ENCODE measurements at regions not wholly inside any gene's neighbourhood (a gene's known extent, or its start where the extent isn't known, plus 50 kb on each side); places are given as distances from the start of the nearest gene placed in this dataset.
"Not testable (repeated sequence)": the region's sequence is repeated elsewhere in the genome, so short reads cannot be mapped to it uniquely, and the experiment has no call there.

DNA sequence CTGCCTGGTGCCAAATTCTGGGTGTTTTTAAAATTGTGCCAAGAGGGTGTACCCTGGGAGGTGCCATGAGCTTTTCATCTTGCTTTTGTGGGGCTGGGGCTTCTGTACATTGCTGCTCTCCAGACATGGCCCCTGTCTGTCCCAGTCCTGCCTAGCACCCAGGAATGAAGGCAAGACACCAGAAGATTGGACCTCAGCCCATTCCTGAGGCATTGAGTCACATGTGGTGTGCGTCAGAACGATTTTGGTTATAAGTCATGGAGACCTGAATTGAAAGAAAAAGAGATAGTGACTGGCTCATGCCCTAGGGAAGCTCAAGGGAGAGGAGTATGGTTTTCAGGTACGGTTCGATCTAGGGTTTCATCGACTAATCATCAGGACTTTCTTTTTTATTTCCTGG, 493.2 kb downstream of the TYW1 start:
- DNase-seq (ENCODE audit: low spot score) = no peak
- peaks cover 0 to under 1% of the 10 kb centered on the region in 2 donors for H3K4me1 ChIP-seq (ENCODE audit: control insufficient read depth in 1 of 2, low read depth in 2 of 2)
- no peak for ATAC-seq (ENCODE audit: insufficient number of reproducible peaks, low FRiP score, low read depth)
- H3K36me3 ChIP-seq = no peaks in the 10 kb centered on the region
- H3K4me3 ChIP-seq = no peak overlapping the region
- no peaks in the 10 kb centered on the region for H3K27me3 ChIP-seq (replicated peaks; ENCODE audit: insufficient read depth)
- no peak overlapping the region for H3K27ac ChIP-seq
- no peaks in the 10 kb centered on the region for H3K9me3 ChIP-seq
- no peak for TF ChIP-seq CTCF (IDR thresholded peaks at IDR 0.05)

DNA sequence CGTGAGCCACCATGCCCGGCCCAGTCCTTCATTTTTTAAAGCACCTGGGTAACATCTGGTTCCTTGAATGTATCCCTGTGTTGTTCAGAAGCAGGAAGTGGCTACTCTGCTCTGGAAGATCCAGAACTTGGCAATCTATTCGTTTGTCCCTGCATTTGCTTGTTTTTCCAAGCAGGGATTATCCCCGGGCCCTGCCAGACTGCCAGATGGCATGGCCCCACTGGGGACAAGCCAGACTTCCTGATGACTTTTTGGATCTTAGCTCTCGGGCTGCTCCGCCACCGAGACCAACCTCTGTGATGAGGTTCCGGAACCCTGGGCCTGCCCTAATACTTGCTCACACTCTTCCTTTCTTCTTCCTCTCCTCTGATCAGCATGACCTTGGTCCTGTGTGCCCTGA, 496.7 kb downstream of the TYW1 start:
- Histone ChIP-seq H3K27ac (no peak overlapping the region), H3K36me3 (no peaks in the 10 kb centered on the region), H3K9me3 (no peaks in the 10 kb centered on the region), H3K27me3 (replicated peaks; ENCODE audit: insufficient read depth) (no peaks in the 10 kb centered on the region), H3K4me3 (no peak overlapping the region), H3K4me1 (ENCODE audit: control insufficient read depth in 1 of 2, low read depth in 2 of 2) (peaks cover 0 to 6% of the 10 kb centered on the region in 2 donors)
- no peak for TF ChIP-seq CTCF (IDR thresholded peaks at IDR 0.05)
- ATAC-seq (ENCODE audit: insufficient number of reproducible peaks, low FRiP score, low read depth) (no peak), DNase-seq (ENCODE audit: low spot score) (no peak)

DNA sequence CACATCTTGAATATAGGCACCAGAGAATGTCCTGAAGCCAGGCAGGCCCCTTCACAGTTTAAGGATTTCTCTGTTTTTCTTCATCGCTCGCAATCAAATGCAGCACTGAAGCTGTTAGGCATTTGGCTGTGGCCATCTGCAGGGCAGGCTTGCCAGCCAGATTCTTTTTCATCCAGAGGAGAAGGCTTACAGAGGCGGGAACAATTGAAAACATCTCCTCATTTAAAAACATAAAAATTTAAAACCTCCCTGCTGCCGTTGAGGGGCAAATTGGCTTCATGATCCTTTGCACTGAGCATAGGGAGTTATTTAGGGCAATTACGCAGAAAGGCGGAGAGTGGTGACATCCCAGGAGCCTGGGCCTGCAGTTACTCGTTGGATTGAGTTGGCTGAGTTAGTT, 500.0 kb downstream of the TYW1 start:
- DNase-seq (ENCODE audit: low spot score) = no peak
- no peak for ATAC-seq (ENCODE audit: insufficient number of reproducible peaks, low FRiP score, low read depth)

DNA sequence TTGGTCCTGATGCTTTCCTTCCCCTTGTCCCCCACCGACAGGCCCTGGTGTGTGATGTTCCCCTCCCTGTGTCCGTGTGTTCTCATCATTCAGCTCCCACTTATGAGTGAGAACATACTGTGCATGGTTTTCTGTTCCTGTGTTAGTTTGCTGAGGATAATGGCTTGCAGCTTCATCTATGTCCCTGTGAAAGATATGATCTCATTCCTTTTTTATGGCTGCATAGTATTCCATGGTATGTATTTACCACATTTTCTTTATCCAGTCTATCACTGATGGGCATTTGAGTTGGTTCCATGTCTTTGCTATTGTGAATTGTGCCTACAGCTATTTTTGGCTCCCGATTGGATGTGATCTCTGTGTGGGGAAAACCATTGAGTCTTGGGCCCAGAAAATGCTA, 501.3 kb downstream of the TYW1 start:
- not testable (repeated sequence) for H3K27ac ChIP-seq; H3K27me3 ChIP-seq (replicated peaks; ENCODE audit: insufficient read depth); H3K9me3 ChIP-seq; H3K4me3 ChIP-seq; DNase-seq (ENCODE audit: low spot score); ATAC-seq (ENCODE audit: insufficient number of reproducible peaks, low FRiP score, low read depth); H3K36me3 ChIP-seq; H3K4me1 ChIP-seq (ENCODE audit: control insufficient read depth in 1 of 2, low read depth in 2 of 2)

More for the DNA sequence above, 500.0 kb downstream of the TYW1 start:
- Histone ChIP-seq H3K27ac (no peak overlapping the region), H3K9me3 (no peaks in the 10 kb centered on the region), H3K27me3 (replicated peaks; ENCODE audit: insufficient read depth) (no peaks in the 10 kb centered on the region), H3K4me1 (ENCODE audit: control insufficient read depth in 1 of 2, low read depth in 2 of 2) (peaks cover 0 to 6% of the 10 kb centered on the region in 2 donors), H3K36me3 (no peaks in the 10 kb centered on the region), H3K4me3 (no peak overlapping the region)
- TF ChIP-seq CTCF (IDR thresholded peaks at IDR 0.05) = no peak

GRCh38 chr7:67502929-67503328, 506.3 kb downstream of the TYW1 start:
- no peak for TF ChIP-seq CTCF (IDR thresholded peaks at IDR 0.05)
- H3K36me3 ChIP-seq = no peaks in the 10 kb centered on the region
- no peaks in the 10 kb centered on the region for H3K27me3 ChIP-seq (replicated peaks; ENCODE audit: insufficient read depth)
- no peak overlapping the region for H3K27ac ChIP-seq
- no peak overlapping the region for H3K4me3 ChIP-seq
- H3K4me1 ChIP-seq (ENCODE audit: control insufficient read depth in 1 of 2, low read depth in 2 of 2) = no peaks in the 10 kb centered on the region
- ATAC-seq (ENCODE audit: insufficient number of reproducible peaks, low FRiP score, low read depth) (no peak), DNase-seq (ENCODE audit: low spot score) (no peak)
- H3K9me3 ChIP-seq = no peaks in the 10 kb centered on the region

DNA sequence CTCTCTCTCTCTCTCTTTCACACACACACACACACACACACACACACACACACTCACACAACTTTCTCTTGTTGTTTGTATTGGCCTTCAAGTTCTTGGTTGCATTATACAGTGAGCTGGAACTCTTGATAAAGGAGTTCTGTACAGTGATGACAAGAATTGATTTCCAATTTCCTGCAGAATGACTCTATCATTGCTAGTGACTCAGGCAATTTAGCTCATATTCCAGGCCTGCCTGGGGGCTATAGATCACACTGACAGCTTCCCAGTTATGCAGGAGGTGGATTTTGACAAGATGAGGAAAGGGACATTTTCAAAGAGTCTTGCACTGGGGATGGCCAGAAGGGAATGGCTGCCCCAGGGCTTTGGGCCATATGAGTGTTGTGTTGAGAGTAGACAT, 508.8 kb downstream of the TYW1 start:
- H3K9me3 ChIP-seq = no peaks in the 10 kb centered on the region
- H3K27ac ChIP-seq = no peak overlapping the region
- no peaks in the 10 kb centered on the region for H3K4me1 ChIP-seq (ENCODE audit: control insufficient read depth in 1 of 2, low read depth in 2 of 2)
- no peaks in the 10 kb centered on the region for H3K27me3 ChIP-seq (replicated peaks; ENCODE audit: insufficient read depth)
- DNase-seq (ENCODE audit: low spot score) = no peak
- ATAC-seq (ENCODE audit: insufficient number of reproducible peaks, low FRiP score, low read depth) = no peak
- TF ChIP-seq CTCF (IDR thresholded peaks at IDR 0.05) = no peak
- no peaks in the 10 kb centered on the region for H3K36me3 ChIP-seq
- H3K4me3 ChIP-seq = no peak overlapping the region
